ENCODE measurements at regions not wholly inside any gene's neighbourhood (a gene's known extent, or its start where the extent isn't known, plus 50 kb on each side); places are given as distances from the start of the nearest gene placed in this dataset.

DNA sequence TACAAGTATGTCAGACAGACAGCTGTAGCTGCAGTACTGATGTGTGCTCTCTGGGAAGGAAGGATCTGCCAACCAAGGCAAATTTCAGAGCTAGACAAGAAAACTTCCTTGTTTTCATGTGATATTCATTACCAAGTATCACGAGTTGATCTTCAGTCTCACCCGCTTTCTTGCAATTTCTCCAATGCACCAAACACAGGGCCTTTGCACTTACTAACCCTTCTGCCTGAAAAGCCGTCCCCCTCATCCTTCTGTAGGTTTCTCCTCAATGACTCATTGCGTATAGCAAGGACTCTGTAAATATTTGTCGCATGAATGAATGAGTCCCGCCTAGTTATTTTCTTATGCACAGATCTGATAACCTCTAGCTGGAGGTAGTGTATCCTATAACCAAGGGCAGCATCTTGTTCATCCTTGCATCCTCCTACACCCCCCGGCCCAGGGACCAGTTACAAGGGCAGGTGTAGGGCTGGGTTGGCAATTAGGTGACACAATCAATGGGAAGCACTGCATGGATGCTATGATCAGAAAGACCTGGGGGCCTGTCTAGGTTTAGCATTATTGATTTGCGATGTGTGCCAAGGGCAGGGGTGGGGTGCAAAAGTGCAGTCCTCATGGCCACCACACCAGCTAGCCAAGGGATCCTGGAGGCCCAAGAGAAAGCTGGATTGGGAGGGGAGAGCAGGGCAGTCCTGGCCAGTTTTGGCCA is 51.4 kb upstream of the GPR157 start:
- no peak for TF ChIP-seq POLR2AphosphoS5 (IDR thresholded peaks at IDR 0.05)
- TF ChIP-seq, protein P1, sequence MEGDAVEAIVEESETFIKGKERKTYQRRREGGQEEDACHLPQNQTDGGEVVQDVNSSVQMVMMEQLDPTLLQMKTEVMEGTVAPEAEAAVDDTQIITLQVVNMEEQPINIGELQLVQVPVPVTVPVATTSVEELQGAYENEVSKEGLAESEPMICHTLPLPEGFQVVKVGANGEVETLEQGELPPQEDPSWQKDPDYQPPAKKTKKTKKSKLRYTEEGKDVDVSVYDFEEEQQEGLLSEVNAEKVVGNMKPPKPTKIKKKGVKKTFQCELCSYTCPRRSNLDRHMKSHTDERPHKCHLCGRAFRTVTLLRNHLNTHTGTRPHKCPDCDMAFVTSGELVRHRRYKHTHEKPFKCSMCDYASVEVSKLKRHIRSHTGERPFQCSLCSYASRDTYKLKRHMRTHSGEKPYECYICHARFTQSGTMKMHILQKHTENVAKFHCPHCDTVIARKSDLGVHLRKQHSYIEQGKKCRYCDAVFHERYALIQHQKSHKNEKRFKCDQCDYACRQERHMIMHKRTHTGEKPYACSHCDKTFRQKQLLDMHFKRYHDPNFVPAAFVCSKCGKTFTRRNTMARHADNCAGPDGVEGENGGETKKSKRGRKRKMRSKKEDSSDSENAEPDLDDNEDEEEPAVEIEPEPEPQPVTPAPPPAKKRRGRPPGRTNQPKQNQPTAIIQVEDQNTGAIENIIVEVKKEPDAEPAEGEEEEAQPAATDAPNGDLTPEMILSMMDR (IDR thresholded peaks at IDR 0.05): no peak
- no peak for TF ChIP-seq POLR2A (IDR thresholded peaks at IDR 0.05; ENCODE audit: low read depth)

All from esophagus muscularis mucosa (tissue), 3 donors.